CD4-positive, alpha-beta T cell (primary cell): ENCODE measurements at regions not wholly inside any gene's neighbourhood (a gene's known extent, or its start where the extent isn't known, plus 50 kb on each side); places are given as distances from the start of the nearest gene placed in this dataset.

Experiments used
- ATAC-seq: fragments of 200-7000 bp; cut with Tn5 transposase; one replicate; pipeline ENCODE4 v1.10.0; 2022; ENCODE audit warnings: mild to moderate bottlenecking; ENCODE audit not compliant: poor library complexity
- CTCF ChIA-PET: fragments of 350-600 bp; sonication (Branson Sonifier 250); formaldehyde crosslinking; loops from one replicate; lab custom pipeline; 2021; ENCODE audit warnings: antibody characterized with exemption, inconsistent platforms; lab: Charles Lee
- POLR2A ChIA-PET: fragments of 350-600 bp; sonication (Branson Sonifier 250); formaldehyde crosslinking; loops from one replicate; lab custom pipeline; 2021; ENCODE audit warnings: antibody characterized with exemption, inconsistent platforms; lab: Charles Lee
- DNase-seq, 14 experiments: peaks; one replicate each; pipeline ENCODE4 v3.0.0-alpha.2; 2013 to 2020; ENCODE audit warnings: mixed read lengths in 2 of 14
- H3K27ac ChIP-seq, 2 donors: one replicate each; pipeline versions ENCODE4 v1.5.1 to v1.7.0; 2013; ENCODE audit warnings: low read length in 2 of 2, low read depth in 1 of 2, mild to moderate bottlenecking in 1 of 2
- H3K27me3 ChIP-seq, 2 experiments: 1 replicate in 1 of 2; 2 replicates in 1 of 2; pipeline versions ENCODE4 v1.6.1 to v1.7.0; 2013; ENCODE audit warnings: low read length in 2 of 2, control low read depth in 1 of 2, mild to moderate bottlenecking in 1 of 2, moderate library complexity in 1 of 2; ENCODE audit not compliant: insufficient read depth in 2 of 2, control insufficient read depth in 1 of 2
- H3K36me3 ChIP-seq: one replicate; pipeline ENCODE4 v1.6.1; 2013; ENCODE audit warnings: low read length, control low read depth; ENCODE audit not compliant: insufficient read depth
- H3K4me1 ChIP-seq: one replicate; pipeline ENCODE4 v1.6.1; 2013; ENCODE audit warnings: low read length, control low read depth; ENCODE audit not compliant: insufficient read depth
- H3K4me3 ChIP-seq: one replicate; pipeline ENCODE4 v1.5.1; 2013; ENCODE audit warnings: mild to moderate bottlenecking, low read length, moderate library complexity
- H3K9me3 ChIP-seq, 2 experiments: 1 replicate in 1 of 2; 2 replicates in 1 of 2; pipeline versions ENCODE4 v1.6.1 to v1.7.0; 2013; ENCODE audit warnings: low read length in 2 of 2, mild to moderate bottlenecking in 2 of 2, control low read depth in 1 of 2, moderate library complexity in 1 of 2; ENCODE audit not compliant: control insufficient read depth in 1 of 2, insufficient read depth in 1 of 2
- H3K27ac Mint-ChIP-seq: one replicate; pipeline ENCODE4 v1.8.0; 2020; ENCODE audit warnings: mixed read lengths
- H3K27me3 Mint-ChIP-seq: one replicate; pipeline ENCODE4 v1.8.0; 2021; ENCODE audit warnings: mixed read lengths
- H3K36me3 Mint-ChIP-seq: one replicate; pipeline ENCODE4 v1.8.0; 2021; ENCODE audit warnings: low read depth, mixed read lengths
- H3K4me1 Mint-ChIP-seq: one replicate; pipeline ENCODE4 v1.8.0; 2021; ENCODE audit warnings: low read depth, mixed read lengths
- H3K4me3 Mint-ChIP-seq: one replicate; pipeline ENCODE4 v1.8.0; 2020; ENCODE audit warnings: mild to moderate bottlenecking, mixed read lengths
- H3K9me3 Mint-ChIP-seq: one replicate; pipeline ENCODE4 v1.8.0; 2020; ENCODE audit warnings: mixed read lengths
- intact Hi-C, 2 experiments: fragments of 100-400 bp; cut with DNase I in 1 of 2; cut with micrococcal nuclease in 1 of 2; formaldehyde crosslinking; loops; one replicate each; pipeline versions ENCODE4 v1.15.1 to v1.9.0; 2023 to 2025; cut with DNase I, micrococcal nuclease
- TF ChIP-seq, protein P1 (sequence below): fragments of 200-600 bp; IDR thresholded peaks from one replicate; pipeline ENCODE4 v1.8.0; 2022; ENCODE audit warnings: antibody characterized with exemption, mild to moderate bottlenecking

DNA sequence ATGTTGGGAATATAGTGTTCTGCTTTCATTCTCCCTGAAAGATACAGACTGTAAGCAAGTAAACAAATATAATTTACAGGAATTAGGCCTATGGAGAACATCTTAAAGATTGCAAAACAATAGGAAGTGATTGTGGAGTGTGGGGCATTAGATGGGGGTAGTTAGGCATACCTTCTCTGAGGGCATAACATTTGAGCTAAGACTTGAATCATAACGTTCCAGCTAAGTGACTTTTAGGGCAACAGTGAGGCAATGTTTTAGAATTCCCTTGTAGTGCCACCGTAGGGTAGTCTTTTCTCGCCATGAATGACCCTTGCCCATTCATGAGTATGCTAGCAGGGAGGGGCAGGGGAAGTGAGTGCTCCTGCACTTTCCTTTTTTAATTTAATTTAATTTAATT is 173.3 kb downstream of the SPATA31D1 start:
- H3K36me3 ChIP-seq: no peaks in the 10 kb centered on the region
- intact Hi-C loops: no loop called here
- H3K4me3 ChIP-seq: no peak overlapping the region
- Mint-ChIP-seq H3K4me3 (no peak overlapping the region), H3K27ac (no peak overlapping the region), H3K4me1 (no peaks in the 10 kb centered on the region), H3K9me3 (peaks cover 4% of the 10 kb centered on the region), H3K36me3 (no peaks in the 10 kb centered on the region), H3K27me3 (no peaks in the 10 kb centered on the region)
- ChIA-PET POLR2A (no interaction called here), CTCF (no interaction called here)
- ATAC-seq (no peak), DNase-seq (no peak)
- H3K27me3 ChIP-seq: no peaks in the 10 kb centered on the region
- no peaks in the 10 kb centered on the region for H3K9me3 ChIP-seq
- H3K4me1 ChIP-seq: no peaks in the 10 kb centered on the region
- H3K27ac ChIP-seq: no peak overlapping the region
- TF ChIP-seq, protein P1, sequence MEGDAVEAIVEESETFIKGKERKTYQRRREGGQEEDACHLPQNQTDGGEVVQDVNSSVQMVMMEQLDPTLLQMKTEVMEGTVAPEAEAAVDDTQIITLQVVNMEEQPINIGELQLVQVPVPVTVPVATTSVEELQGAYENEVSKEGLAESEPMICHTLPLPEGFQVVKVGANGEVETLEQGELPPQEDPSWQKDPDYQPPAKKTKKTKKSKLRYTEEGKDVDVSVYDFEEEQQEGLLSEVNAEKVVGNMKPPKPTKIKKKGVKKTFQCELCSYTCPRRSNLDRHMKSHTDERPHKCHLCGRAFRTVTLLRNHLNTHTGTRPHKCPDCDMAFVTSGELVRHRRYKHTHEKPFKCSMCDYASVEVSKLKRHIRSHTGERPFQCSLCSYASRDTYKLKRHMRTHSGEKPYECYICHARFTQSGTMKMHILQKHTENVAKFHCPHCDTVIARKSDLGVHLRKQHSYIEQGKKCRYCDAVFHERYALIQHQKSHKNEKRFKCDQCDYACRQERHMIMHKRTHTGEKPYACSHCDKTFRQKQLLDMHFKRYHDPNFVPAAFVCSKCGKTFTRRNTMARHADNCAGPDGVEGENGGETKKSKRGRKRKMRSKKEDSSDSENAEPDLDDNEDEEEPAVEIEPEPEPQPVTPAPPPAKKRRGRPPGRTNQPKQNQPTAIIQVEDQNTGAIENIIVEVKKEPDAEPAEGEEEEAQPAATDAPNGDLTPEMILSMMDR: no peak

DNA sequence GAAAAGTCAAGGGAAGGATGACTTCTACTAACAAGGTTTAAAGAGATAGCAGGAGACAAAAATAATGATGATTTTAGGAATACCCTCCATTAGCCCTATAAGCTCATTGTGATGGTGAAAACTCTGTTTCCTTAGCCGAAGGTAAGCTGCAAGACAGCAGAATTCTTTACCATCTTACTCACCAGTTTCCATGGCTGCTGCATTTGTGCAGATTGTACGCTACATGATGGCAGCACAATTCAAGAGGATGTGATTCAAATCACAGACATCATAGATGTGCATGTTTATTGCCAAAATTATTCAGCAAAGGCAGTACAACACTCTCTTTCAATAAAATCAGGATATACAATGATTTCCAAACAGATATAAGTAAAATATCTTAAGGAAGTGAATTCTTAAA is 175.6 kb downstream of the SPATA31D1 start:
- H3K4me3 ChIP-seq: no peak overlapping the region
- Mint-ChIP-seq H3K9me3 (peaks cover 4% of the 10 kb centered on the region), H3K27ac (no peak overlapping the region), H3K4me3 (no peak overlapping the region), H3K27me3 (no peaks in the 10 kb centered on the region), H3K4me1 (no peaks in the 10 kb centered on the region), H3K36me3 (no peaks in the 10 kb centered on the region)
- no peak for DNase-seq
- ChIA-PET CTCF (no interaction called here), POLR2A (no interaction called here)
- H3K9me3 ChIP-seq: peaks cover 0 to 4% of the 10 kb centered on the region in 2 experiments
- H3K27me3 ChIP-seq: no peaks in the 10 kb centered on the region
- no peak for ATAC-seq
- TF ChIP-seq, protein P1: no peak
- H3K27ac ChIP-seq: no peak overlapping the region
- intact Hi-C loops: no loop called here
- H3K36me3 ChIP-seq: no peaks in the 10 kb centered on the region
- no peaks in the 10 kb centered on the region for H3K4me1 ChIP-seq

DNA sequence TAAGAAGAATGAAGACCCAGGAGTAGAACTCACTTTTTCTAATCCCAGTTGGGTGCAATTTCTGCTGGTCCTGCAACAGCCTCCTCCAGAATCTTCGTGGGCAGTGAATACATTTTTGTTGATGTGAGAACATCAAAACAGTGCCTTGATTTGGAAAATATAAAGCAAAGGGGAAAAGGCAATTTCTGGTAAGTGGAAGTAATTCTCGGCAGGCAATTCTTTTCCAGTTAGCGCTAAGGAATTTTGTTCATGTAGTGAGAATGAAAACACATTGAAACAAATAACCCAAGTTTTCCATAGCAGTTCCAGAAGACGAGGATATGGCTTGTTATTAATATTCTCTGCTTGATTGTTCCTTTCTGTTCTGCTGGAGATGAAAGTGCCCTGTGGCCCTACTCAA is 178.7 kb downstream of the SPATA31D1 start:
- POLR2A ChIA-PET: no interaction called here
- no peak overlapping the region for H3K27ac Mint-ChIP-seq
- no peak for DNase-seq
- CTCF ChIA-PET: no interaction called here
- H3K36me3 Mint-ChIP-seq: no peaks in the 10 kb centered on the region
- Histone ChIP-seq H3K4me1 (no peaks in the 10 kb centered on the region), H3K36me3 (no peaks in the 10 kb centered on the region), H3K4me3 (no peak overlapping the region), H3K9me3 (peaks cover 0 to 8% of the 10 kb centered on the region in 2 experiments), H3K27ac (no peak overlapping the region), H3K27me3 (no peaks in the 10 kb centered on the region)
- ATAC-seq: no peak
- TF ChIP-seq, protein P1: no peak
- intact Hi-C loops: no loop called here
- H3K9me3 Mint-ChIP-seq: peaks cover 4% of the 10 kb centered on the region
- H3K27me3 Mint-ChIP-seq: no peaks in the 10 kb centered on the region
- H3K4me3 Mint-ChIP-seq: no peak overlapping the region
- no peaks in the 10 kb centered on the region for H3K4me1 Mint-ChIP-seq
